Heart right ventricle (tissue), 16 donors: ENCODE measurements at regions not wholly inside any gene's neighbourhood (a gene's known extent, or its start where the extent isn't known, plus 50 kb on each side); places are given as distances from the start of the nearest gene placed in this dataset.

Source experiments
- ATAC-seq, 8 donors: fragments of 200-7000 bp; cut with Tn5 transposase; one replicate each; pipeline ENCODE4 v1.9.1; 2020; ENCODE audit warnings: mild to moderate bottlenecking in 8 of 8, moderate library complexity in 8 of 8, moderate number of reproducible peaks in 1 of 8
- DNase-seq, 2 donors: peaks; one replicate each; pipeline ENCODE4 v3.0.0-alpha.2; 2020
- H3K27ac ChIP-seq, 10 donors: fragments of 200-600 bp; sonication (generic) in 2 of 10; one replicate each; pipeline versions ENCODE4 v1.5.0 to v1.8.0; 2020 to 2022; ENCODE audit warnings: mild to moderate bottlenecking in 3 of 10
- H3K27me3 ChIP-seq, 7 donors: fragments of 200-600 bp; one replicate each; pipeline ENCODE4 v1.8.0; 2021 to 2022; ENCODE audit warnings: mild to moderate bottlenecking in 2 of 7
- H3K36me3 ChIP-seq, 9 donors: fragments of 200-600 bp; sonication (generic) in 1 of 9; one replicate each; pipeline versions ENCODE4 v1.5.0 to v1.8.0; 2020 to 2022; ENCODE audit warnings: mild to moderate bottlenecking in 2 of 9
- H3K4me1 ChIP-seq, 9 donors: fragments of 200-600 bp; sonication (generic) in 1 of 9; one replicate each; pipeline versions ENCODE4 v1.5.0 to v1.8.0; 2020 to 2022; ENCODE audit warnings: mild to moderate bottlenecking in 4 of 9
- H3K4me3 ChIP-seq, 10 donors: fragments of 200-600 bp; sonication (generic) in 2 of 10; one replicate each; pipeline versions ENCODE4 v1.5.0 to v1.8.0; 2020 to 2022; ENCODE audit warnings: mild to moderate bottlenecking in 7 of 10, moderate library complexity in 2 of 10
- H3K9me3 ChIP-seq, 11 donors: fragments of 200-600 bp in 10 of 11; sonication (generic) in 2 of 11; one replicate each; pipeline versions ENCODE4 v1.5.0 to v1.8.0; 2013 to 2022; ENCODE audit warnings: mild to moderate bottlenecking in 2 of 11, control low read depth in 1 of 11, moderate library complexity in 1 of 11
- CTCF ChIP-seq, 9 donors: fragments of 200-600 bp; sonication (generic) in 2 of 9; IDR thresholded peaks; one replicate each; pipeline versions ENCODE4 v1.5.0 to v1.8.0; 2021 to 2022; ENCODE audit warnings: antibody characterized with exemption in 9 of 9, mild to moderate bottlenecking in 5 of 9, moderate library complexity in 1 of 9
- WGBS, 2 donors: extraction: QIAGEN DNeasy Blood & Tissue Kit; methylation state at CpG; one replicate each; pipeline ENCODE4 v1.1.7; 2013; ENCODE audit warnings: inconsistent platforms in 1 of 2; 5-methylcytosine and 5-hydroxymethylcytosine counted together
- intact Hi-C, 10 donors: fragments of 100-400 bp; cut with DNase I; formaldehyde crosslinking; loops; one replicate each; pipeline versions ENCODE4 v1.11.1 to v1.14.2; 2022
- donor health status: Arrhythmogenic right ventricular cardiomyopathy.
- donor health status: ischemic (EF 13 %, LVEDD 7.1; RV severe dilation, severe dysfunction).
- donor health status: healthy with polysubstance abuse.
- donor health status: DM: no; HTN: yes; CAD: no.
- donor health status: DM: no; HTN: no; CAD: no.
- donor health status: ischemic (EF 25% LVEDD 6.9; RV normal size, moderate dysfunction).
- donor health status: ischemic (EF 25% LVEDD 5.7; RV mildly dilated, moderate dysfunction).
- donor health status: healthy.
- donor health status: DM: yes; HTN: yes; CAD: no.
- donor health status: Ischemic cardiomyopathy.
- donor health status: ischemic (EF 35%, LVEDD 5.7; RV mildly dilated, moderate dysfunction).
- donor health status: nonischemic (EF 11% LVEDD 7.7; RV severe dilation, severe dysfunction).
- donor health status: DM: yes; HTN: yes; CAD: no.
- donor health status: PGD.
- donor health status: ischemic (EF 29% LVEDD 5.4; RV normal size, mild dysfunction).
- donor health status: nonischemic (EF 23%, LVEDD 6.1; RV moderate dilation, normal function).

GRCh38 chr14:99026471-99026870 lies 245.5 kb downstream of the BCL11B start:
- DNase-seq = no peak
- WGBS, 2 donors = 43 to 57% methylated on average over 2 of the region's 2 CpGs
- Histone ChIP-seq H3K36me3 (no peaks in the 10 kb centered on the region), H3K4me1 (peaks cover 0 to 6% (median 0%) of the 10 kb centered on the region in 9 donors), H3K27ac (no peak overlapping the region), H3K4me3 (no peak overlapping the region), H3K27me3 (peaks cover 0 to 13% (median 0%) of the 10 kb centered on the region in 7 donors), H3K9me3 (no peaks in the 10 kb centered on the region)
- intact Hi-C loops = no loop called here
- TF ChIP-seq CTCF (IDR thresholded peaks at IDR 0.05) = no peak
- no peak for ATAC-seq

GRCh38 chr14:99028041-99028440 lies 244.0 kb downstream of the BCL11B start:
- WGBS, 2 donors = 82 to 83% methylated on average over 6 of the region's 6 CpGs
- DNase-seq = no peak
- intact Hi-C loops = no loop called here
- no peak overlapping the region for H3K27ac ChIP-seq
- H3K4me3 ChIP-seq = no peak overlapping the region
- H3K36me3 ChIP-seq = no peaks in the 10 kb centered on the region
- no peaks in the 10 kb centered on the region for H3K4me1 ChIP-seq
- H3K9me3 ChIP-seq = no peaks in the 10 kb centered on the region
- H3K27me3 ChIP-seq = peaks cover 0 to 14% (median 0%) of the 10 kb centered on the region in 7 donors
- no peak for ATAC-seq
- TF ChIP-seq CTCF (IDR thresholded peaks at IDR 0.05) = no peak

- H3K27me3 ChIP-seq = peaks cover 0 to 15% (median 0%) of the 10 kb centered on the region in 7 donors
- no peak for TF ChIP-seq CTCF (IDR thresholded peaks at IDR 0.05)
- 75 to 81% methylated on average over 5 of the region's 5 CpGs for whole genome bisulfite sequencing, 2 donors
Observed at GRCh38 chr14:99028521-99028920, 243.5 kb downstream of the BCL11B start.

GRCh38 chr14:99029145-99029915 lies 242.7 kb downstream of the BCL11B start:
- TF ChIP-seq CTCF (IDR thresholded peaks at IDR 0.05) = no peak
- no peak for ATAC-seq
- WGBS, 2 donors = 68 to 69% methylated on average over 14 of the region's 14 CpGs

More at GRCh38 chr14:99028521-99028920, 243.5 kb downstream of the BCL11B start:
- Histone ChIP-seq H3K4me1 (no peaks in the 10 kb centered on the region), H3K9me3 (no peaks in the 10 kb centered on the region), H3K27ac (no peak overlapping the region), H3K4me3 (no peak overlapping the region), H3K36me3 (no peaks in the 10 kb centered on the region)
- DNase-seq (no peak), ATAC-seq (no peak)
- intact Hi-C loops = no loop called here

More at GRCh38 chr14:99029145-99029915, 242.7 kb downstream of the BCL11B start:
- Histone ChIP-seq H3K4me1 (no peaks in the 10 kb centered on the region), H3K27ac (no peak overlapping the region), H3K4me3 (no peak overlapping the region), H3K36me3 (no peaks in the 10 kb centered on the region), H3K9me3 (no peaks in the 10 kb centered on the region), H3K27me3 (peaks cover 0 to 23% (median 0%) of the 10 kb centered on the region in 7 donors)
- intact Hi-C loops = no loop called here
- no peak for DNase-seq
